ENCODE measurements at regions not wholly inside any gene's neighbourhood (a gene's known extent, or its start where the extent isn't known, plus 50 kb on each side); places are given as distances from the start of the nearest gene placed in this dataset.
A peak's percentile ranks its signal among the peaks of the same experiment; 100 is the strongest.

- 28% methylated on average over 4 of the region's 4 CpGs for WGBS
- H3K4me3 ChIP-seq (ENCODE audit: low read depth in 1 of 3, low read length in 3 of 3) = no peak overlapping the region
- TF ChIP-seq JUND (IDR thresholded peaks at IDR 0.05) = no peak
- peak; percentile 40 for TF ChIP-seq CTCF (IDR thresholded peaks at IDR 0.05; ENCODE audit: low read depth, low read length, missing input control)
- peak; percentile 73 to 83 for TF ChIP-seq RAD21 (IDR thresholded peaks at IDR 0.05)
- no peaks in the 10 kb centered on the region for H3K36me3 ChIP-seq (ENCODE audit: control insufficient read depth in 4 of 4, insufficient read depth in 3 of 4, low read depth in 1 of 4, low read length in 3 of 4)
- no peaks in the 10 kb centered on the region for H3K9me3 ChIP-seq (ENCODE audit: control insufficient read depth in 4 of 4, low read length in 3 of 4)
- no peaks in the 10 kb centered on the region for H3K27me3 ChIP-seq (ENCODE audit: control insufficient read depth in 4 of 4, insufficient read depth in 4 of 4, low read length in 3 of 4)
- DNase-seq (ENCODE audit: low spot score) = peak; percentile 70
- no peaks in the 10 kb centered on the region for H3K4me1 ChIP-seq (ENCODE audit: control insufficient read depth in 4 of 4, insufficient read depth in 4 of 4, low read length in 3 of 4)
- H3K9ac ChIP-seq (ENCODE audit: low read depth in 1 of 2, low read length in 2 of 2) = no peak overlapping the region
- H3K27ac ChIP-seq (ENCODE audit: low read depth in 1 of 2, low read length in 2 of 2) = no peak overlapping the region
Observed at GRCh38 chr2:24421668-24422067, 61.3 kb upstream of the ITSN2 start.

- H3K4me3 ChIP-seq (ENCODE audit: low read depth in 1 of 3, low read length in 3 of 3) = no peak overlapping the region
- no peaks in the 10 kb centered on the region for H3K4me1 ChIP-seq (ENCODE audit: control insufficient read depth in 4 of 4, insufficient read depth in 4 of 4, low read length in 3 of 4)
- H3K9me3 ChIP-seq (ENCODE audit: control insufficient read depth in 4 of 4, low read length in 3 of 4) = no peaks in the 10 kb centered on the region
- H3K27me3 ChIP-seq (ENCODE audit: control insufficient read depth in 4 of 4, insufficient read depth in 4 of 4, low read length in 3 of 4) = no peaks in the 10 kb centered on the region
- no peak overlapping the region for H3K27ac ChIP-seq (ENCODE audit: low read depth in 1 of 2, low read length in 2 of 2)
- 93% methylated on average over 1 of the region's 1 CpG for WGBS
- TF ChIP-seq, protein P1, sequence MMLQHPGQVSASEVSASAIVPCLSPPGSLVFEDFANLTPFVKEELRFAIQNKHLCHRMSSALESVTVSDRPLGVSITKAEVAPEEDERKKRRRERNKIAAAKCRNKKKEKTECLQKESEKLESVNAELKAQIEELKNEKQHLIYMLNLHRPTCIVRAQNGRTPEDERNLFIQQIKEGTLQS (IDR thresholded peaks at IDR 0.05) = no peak
- TF ChIP-seq EGR1 (IDR thresholded peaks at IDR 0.05; ENCODE audit: low read depth in 2 of 2) (no peak), RXRA (IDR thresholded peaks at IDR 0.05) (no peak), RAD21 (IDR thresholded peaks at IDR 0.05) (no peak), CTCF (IDR thresholded peaks at IDR 0.05; ENCODE audit: low read depth, low read length, missing input control) (no peak)
- TF ChIP-seq, protein P2, sequence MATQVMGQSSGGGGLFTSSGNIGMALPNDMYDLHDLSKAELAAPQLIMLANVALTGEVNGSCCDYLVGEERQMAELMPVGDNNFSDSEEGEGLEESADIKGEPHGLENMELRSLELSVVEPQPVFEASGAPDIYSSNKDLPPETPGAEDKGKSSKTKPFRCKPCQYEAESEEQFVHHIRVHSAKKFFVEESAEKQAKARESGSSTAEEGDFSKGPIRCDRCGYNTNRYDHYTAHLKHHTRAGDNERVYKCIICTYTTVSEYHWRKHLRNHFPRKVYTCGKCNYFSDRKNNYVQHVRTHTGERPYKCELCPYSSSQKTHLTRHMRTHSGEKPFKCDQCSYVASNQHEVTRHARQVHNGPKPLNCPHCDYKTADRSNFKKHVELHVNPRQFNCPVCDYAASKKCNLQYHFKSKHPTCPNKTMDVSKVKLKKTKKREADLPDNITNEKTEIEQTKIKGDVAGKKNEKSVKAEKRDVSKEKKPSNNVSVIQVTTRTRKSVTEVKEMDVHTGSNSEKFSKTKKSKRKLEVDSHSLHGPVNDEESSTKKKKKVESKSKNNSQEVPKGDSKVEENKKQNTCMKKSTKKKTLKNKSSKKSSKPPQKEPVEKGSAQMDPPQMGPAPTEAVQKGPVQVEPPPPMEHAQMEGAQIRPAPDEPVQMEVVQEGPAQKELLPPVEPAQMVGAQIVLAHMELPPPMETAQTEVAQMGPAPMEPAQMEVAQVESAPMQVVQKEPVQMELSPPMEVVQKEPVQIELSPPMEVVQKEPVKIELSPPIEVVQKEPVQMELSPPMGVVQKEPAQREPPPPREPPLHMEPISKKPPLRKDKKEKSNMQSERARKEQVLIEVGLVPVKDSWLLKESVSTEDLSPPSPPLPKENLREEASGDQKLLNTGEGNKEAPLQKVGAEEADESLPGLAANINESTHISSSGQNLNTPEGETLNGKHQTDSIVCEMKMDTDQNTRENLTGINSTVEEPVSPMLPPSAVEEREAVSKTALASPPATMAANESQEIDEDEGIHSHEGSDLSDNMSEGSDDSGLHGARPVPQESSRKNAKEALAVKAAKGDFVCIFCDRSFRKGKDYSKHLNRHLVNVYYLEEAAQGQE (IDR thresholded peaks at IDR 0.05) = no peak
- H3K36me3 ChIP-seq (ENCODE audit: control insufficient read depth in 4 of 4, insufficient read depth in 3 of 4, low read depth in 1 of 4, low read length in 3 of 4) = no peaks in the 10 kb centered on the region
- no peak for DNase-seq (ENCODE audit: low spot score)
- H3K9ac ChIP-seq (ENCODE audit: low read depth in 1 of 2, low read length in 2 of 2) = no peak overlapping the region
Observed at GRCh38 chr2:24420373-24420772, 60.0 kb upstream of the ITSN2 start.

- H3K27ac ChIP-seq (ENCODE audit: low read depth in 1 of 2, low read length in 2 of 2) = no peak overlapping the region
Observed at GRCh38 chr2:24418166-24418841, 58.0 kb upstream of the ITSN2 start.

More at GRCh38 chr2:24418166-24418841, 58.0 kb upstream of the ITSN2 start:
- Histone ChIP-seq H3K4me1 (ENCODE audit: control insufficient read depth in 4 of 4, insufficient read depth in 4 of 4, low read length in 3 of 4) (no peaks in the 10 kb centered on the region), H3K9me3 (ENCODE audit: control insufficient read depth in 4 of 4, low read length in 3 of 4) (no peaks in the 10 kb centered on the region), H3K9ac (ENCODE audit: low read depth in 1 of 2, low read length in 2 of 2) (no peak overlapping the region), H3K4me3 (ENCODE audit: low read depth in 1 of 3, low read length in 3 of 3) (no peak overlapping the region), H3K27me3 (ENCODE audit: control insufficient read depth in 4 of 4, insufficient read depth in 4 of 4, low read length in 3 of 4) (no peaks in the 10 kb centered on the region), H3K36me3 (ENCODE audit: control insufficient read depth in 4 of 4, insufficient read depth in 3 of 4, low read depth in 1 of 4, low read length in 3 of 4) (no peaks in the 10 kb centered on the region)
- TF ChIP-seq, protein P2 (IDR thresholded peaks at IDR 0.05) = no peak
- no peak for TF ChIP-seq FOXA2 (IDR thresholded peaks at IDR 0.05)
- TF ChIP-seq, protein P3, sequence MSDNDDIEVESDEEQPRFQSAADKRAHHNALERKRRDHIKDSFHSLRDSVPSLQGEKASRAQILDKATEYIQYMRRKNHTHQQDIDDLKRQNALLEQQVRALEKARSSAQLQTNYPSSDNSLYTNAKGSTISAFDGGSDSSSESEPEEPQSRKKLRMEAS (IDR thresholded peaks at IDR 0.05) = no peak
- TF ChIP-seq, protein P1 (IDR thresholded peaks at IDR 0.05) = no peak
- TF ChIP-seq RAD21 (IDR thresholded peaks at IDR 0.05) = no peak
- TF ChIP-seq HNF4G (IDR thresholded peaks at IDR 0.05) = no peak
- no peak for DNase-seq (ENCODE audit: low spot score)
- 76% methylated on average over 2 of the region's 2 CpGs for whole genome bisulfite sequencing
